GM23338 (cell line): ENCODE measurements at regions not wholly inside any gene's neighbourhood (a gene's known extent, or its start where the extent isn't known, plus 50 kb on each side); places are given as distances from the start of the nearest gene placed in this dataset.

Source experiments
- ATAC-seq: fragments of 200-7000 bp; cut with Tn5 transposase; 3 replicates; pipeline ENCODE4 v1.9.1; 2020
- DNase-seq: peaks from one replicate; pipeline ENCODE4 v3.0.0-alpha.2; 2015; ENCODE audit warnings: low spot score
- H2AFZ ChIP-seq: fragments of 200-600 bp; sonication (generic); 2 replicates; pipeline ENCODE4 v1.8.0; 2016; ENCODE audit warnings: antibody characterized with exemption, mild to moderate bottlenecking, moderate library complexity
- H3F3A ChIP-seq: fragments of 200-600 bp; sonication (generic); replicated peaks from 2 replicates; pipeline ENCODE4 v1.8.0; 2017; ENCODE audit warnings: antibody characterized with exemption, mixed run types, low read depth
- H3K27ac ChIP-seq: fragments of 200-600 bp; sonication (generic); 2 replicates; pipeline ENCODE4 v1.6.1; 2016; ENCODE audit warnings: low read depth
- H3K27me3 ChIP-seq: fragments of 200-600 bp; sonication (generic); 2 replicates; pipeline ENCODE4 v1.8.0; 2016; ENCODE audit warnings: mild to moderate bottlenecking, mixed run types, moderate library complexity; ENCODE audit not compliant: insufficient read depth
- H3K36me3 ChIP-seq: fragments of 200-600 bp; sonication (generic); 2 replicates; pipeline ENCODE4 v1.8.0; 2016; ENCODE audit warnings: mild to moderate bottlenecking; ENCODE audit not compliant: insufficient read depth
- H3K4me1 ChIP-seq: fragments of 200-600 bp; sonication (generic); 2 replicates; pipeline ENCODE4 v1.8.0; 2016; ENCODE audit warnings: mild to moderate bottlenecking, moderate library complexity; ENCODE audit not compliant: insufficient read depth
- H3K4me2 ChIP-seq: fragments of 200-600 bp; sonication (generic); 2 replicates; pipeline ENCODE4 v1.7.1; 2017; ENCODE audit warnings: mixed run types
- H3K4me3 ChIP-seq: fragments of 200-600 bp; sonication (generic); 2 replicates; pipeline ENCODE4 v1.6.1; 2016; ENCODE audit warnings: mixed run types
- H3K79me2 ChIP-seq: fragments of 200-600 bp; sonication (generic); replicated peaks from 2 replicates; pipeline ENCODE4 v1.8.0; 2017; ENCODE audit warnings: mild to moderate bottlenecking; ENCODE audit not compliant: insufficient read depth
- H3K9me2 ChIP-seq: fragments of 200-600 bp; sonication (generic); 2 replicates; pipeline ENCODE4 v1.8.0; 2017; ENCODE audit not compliant: insufficient read depth
- H4K20me1 ChIP-seq: fragments of 200-600 bp; sonication (generic); replicated peaks from 2 replicates; pipeline ENCODE4 v1.8.0; 2017; ENCODE audit warnings: mild to moderate bottlenecking; ENCODE audit not compliant: insufficient read depth
- H3K27ac Mint-ChIP-seq: 2 replicates; pipeline ENCODE4 v1.8.0; 2020; ENCODE audit warnings: inconsistent platforms, mild to moderate bottlenecking, moderate library complexity, mixed read lengths
- H3K27me3 Mint-ChIP-seq: 3 replicates; pipeline ENCODE4 v1.8.0; 2022; ENCODE audit warnings: low read depth, mild to moderate bottlenecking, moderate library complexity, mixed read lengths, inconsistent platforms; ENCODE audit not compliant: insufficient read depth, poor library complexity
- H3K36me3 Mint-ChIP-seq: 3 replicates; pipeline ENCODE4 v1.8.0; 2021; ENCODE audit warnings: low read depth, mild to moderate bottlenecking, inconsistent platforms, moderate library complexity, mixed read lengths
- H3K4me1 Mint-ChIP-seq: 3 replicates; pipeline ENCODE4 v1.8.0; 2020; ENCODE audit warnings: mild to moderate bottlenecking, inconsistent platforms, mixed read lengths
- H3K4me3 Mint-ChIP-seq: 3 replicates; pipeline ENCODE4 v1.8.0; 2021; ENCODE audit warnings: moderate library complexity, mild to moderate bottlenecking, inconsistent platforms, mixed read lengths
- H3K9me3 Mint-ChIP-seq: 3 replicates; pipeline ENCODE4 v1.8.0; 2020; ENCODE audit warnings: moderate library complexity, mild to moderate bottlenecking, inconsistent platforms, mixed read lengths
- CREB1 ChIP-seq: fragments of 250-450 bp; sonication (Bioruptor Pico); IDR thresholded peaks from 2 replicates; pipeline ENCODE4 v1.5.0; 2020; ENCODE audit warnings: low read depth, mild to moderate bottlenecking, moderate library complexity
- CTCF ChIP-seq, 2 experiments: fragments of 200-600 bp in 1 of 2; sonication (generic) in 1 of 2; conservative IDR thresholded peaks; 2 replicates each; pipeline versions ENCODE4 v1.5.1 to v1.6.1; 2016 to 2017; ENCODE audit warnings: antibody characterized with exemption in 2 of 2, low read depth in 2 of 2, mild to moderate bottlenecking in 2 of 2, moderate library complexity in 1 of 2
- EZH2 ChIP-seq: fragments of 200-600 bp; sonication (generic); IDR thresholded peaks from one replicate; pipeline ENCODE4 v1.8.0; 2017; ENCODE audit warnings: antibody characterized with exemption, mild to moderate bottlenecking, low read depth; ENCODE audit not compliant: unreplicated experiment
- JUNB ChIP-seq: IDR thresholded peaks from one replicate; pipeline ENCODE4 v1.6.1; 2016; ENCODE audit warnings: antibody characterized with exemption; ENCODE audit not compliant: unreplicated experiment
- NANOG ChIP-seq: IDR thresholded peaks from 2 replicates; pipeline ENCODE4 v1.6.1; 2016; ENCODE audit warnings: antibody characterized with exemption, borderline replicate concordance
- REST ChIP-seq: IDR thresholded peaks from one replicate; pipeline ENCODE4 v1.6.1; 2018; ENCODE audit warnings: antibody characterized with exemption; ENCODE audit not compliant: unreplicated experiment
- STAT1 ChIP-seq: IDR thresholded peaks from one replicate; pipeline ENCODE4 v1.6.1; 2016; ENCODE audit warnings: antibody characterized with exemption; ENCODE audit not compliant: unreplicated experiment
- ZNF114 ChIP-seq: fragments of 250-450 bp; sonication (Bioruptor Pico); IDR thresholded peaks from 2 replicates; pipeline ENCODE4 v1.5.0; 2020; ENCODE audit warnings: mild to moderate bottlenecking, moderate library complexity
- ZNF331 ChIP-seq: fragments of 250-450 bp; sonication (Bioruptor Pico); IDR thresholded peaks from 2 replicates; pipeline ENCODE4 v1.5.0; 2020; ENCODE audit warnings: low read depth, mild to moderate bottlenecking, moderate library complexity
- ZNF462 ChIP-seq: fragments of 250-450 bp; sonication (Bioruptor Pico); IDR thresholded peaks from 2 replicates; pipeline ENCODE4 v1.5.0; 2020; ENCODE audit warnings: mild to moderate bottlenecking, moderate library complexity

GRCh38 chr3:74269689-74270088 is 344.8 kb downstream of the CNTN3 start (continued):
- TF ChIP-seq ZNF462 (CRISPR knock-in tag) (no peak), EZH2 (no peak), STAT1 (no peak), ZNF331 (CRISPR knock-in tag) (no peak)

- H3K36me3 ChIP-seq = no peaks in the 10 kb centered on the region
- DNase-seq (no peak), ATAC-seq (no peak)
- no peak overlapping the region for H3K4me3 ChIP-seq
- no peak overlapping the region for H3K27ac Mint-ChIP-seq
- no peaks in the 10 kb centered on the region for H3K36me3 Mint-ChIP-seq
- H3K4me3 Mint-ChIP-seq = no peak overlapping the region
- no peaks in the 10 kb centered on the region for H3K4me1 ChIP-seq
- no peak overlapping the region for H3K4me2 ChIP-seq
- no peaks in the 10 kb centered on the region for H4K20me1 ChIP-seq
- H3K9me2 ChIP-seq = no peaks in the 10 kb centered on the region; the same call in 1 of the 2 replicates
- H3K27me3 ChIP-seq = no peaks in the 10 kb centered on the region
- TF ChIP-seq REST = no peak
- no peak for TF ChIP-seq ZNF114 (CRISPR knock-in tag)
- TF ChIP-seq CREB1 (CRISPR knock-in tag) = no peak
- TF ChIP-seq JUNB = no peak
- TF ChIP-seq CTCF (conservative IDR thresholded peaks at IDR 0.05; ENCODE audit: low read depth in 2 of 2) = no peak
- no peak for TF ChIP-seq NANOG
- no peak for TF ChIP-seq ZNF331 (CRISPR knock-in tag)
- H3F3A ChIP-seq = no peaks in the 10 kb centered on the region
- H3K79me2 ChIP-seq = no peaks in the 10 kb centered on the region
- H3K4me1 Mint-ChIP-seq = peaks cover 4% of the 10 kb centered on the region; the same call in 2 of the 3 replicates
- no peak overlapping the region for H2AFZ ChIP-seq
- no peaks in the 10 kb centered on the region for H3K27me3 Mint-ChIP-seq
- H3K27ac ChIP-seq = no peak overlapping the region
- H3K9me3 Mint-ChIP-seq = no peaks in the 10 kb centered on the region
These were observed 345.7 kb downstream of the CNTN3 start for GRCh38 chr3:74268753-74269152.
